ENCODE measurements at regions not wholly inside any gene's neighbourhood (a gene's known extent, or its start where the extent isn't known, plus 50 kb on each side); places are given as distances from the start of the nearest gene placed in this dataset.

- TF ChIP-seq CTCF (conservative IDR thresholded peaks at IDR 0.05; ENCODE audit: control insufficient read depth, insufficient read depth, low read depth, low read length), result no peak
- DNase-seq (ENCODE audit: low read depth), result no peak
- H3K4me3 ChIP-seq (ENCODE audit: control insufficient read depth, low read depth, low read length), result no peak overlapping the region
Measured at GRCh38 chr20:39492223-39492797, 530.2 kb downstream of the DHX35 start.

- H3K4me3 ChIP-seq (ENCODE audit: control insufficient read depth, low read depth, low read length), result no peak overlapping the region
- no peak for TF ChIP-seq CTCF (conservative IDR thresholded peaks at IDR 0.05; ENCODE audit: control insufficient read depth, insufficient read depth, low read depth, low read length)
- DNase-seq (ENCODE audit: low read depth), result no peak
Measured at GRCh38 chr20:39491711-39492110, 529.6 kb downstream of the DHX35 start.

- H3K4me3 ChIP-seq (ENCODE audit: control insufficient read depth, low read depth, low read length), result no peak overlapping the region
- no peak for TF ChIP-seq CTCF (conservative IDR thresholded peaks at IDR 0.05; ENCODE audit: control insufficient read depth, insufficient read depth, low read depth, low read length)
- DNase-seq (ENCODE audit: low read depth), result no peak
Measured at GRCh38 chr20:39489986-39490560, 527.9 kb downstream of the DHX35 start.

- no peak for DNase-seq (ENCODE audit: low read depth)
- H3K4me3 ChIP-seq (ENCODE audit: control insufficient read depth, low read depth, low read length), result no peak overlapping the region
- no peak for TF ChIP-seq CTCF (conservative IDR thresholded peaks at IDR 0.05; ENCODE audit: control insufficient read depth, insufficient read depth, low read depth, low read length)
Measured at GRCh38 chr20:39480276-39481043, 518.3 kb downstream of the DHX35 start.

GRCh38 chr20:39479196-39479810, 517.2 kb downstream of the DHX35 start:
- no peak for TF ChIP-seq CTCF (conservative IDR thresholded peaks at IDR 0.05; ENCODE audit: control insufficient read depth, insufficient read depth, low read depth, low read length)
- no peak for DNase-seq (ENCODE audit: low read depth)
- no peak overlapping the region for H3K4me3 ChIP-seq (ENCODE audit: control insufficient read depth, low read depth, low read length)

- no peak for DNase-seq (ENCODE audit: low read depth)
- no peak for TF ChIP-seq CTCF (conservative IDR thresholded peaks at IDR 0.05; ENCODE audit: control insufficient read depth, insufficient read depth, low read depth, low read length)
Measured at GRCh38 chr20:39474879-39475278, 512.7 kb downstream of the DHX35 start.

More at GRCh38 chr20:39474879-39475278, 512.7 kb downstream of the DHX35 start:
- H3K4me3 ChIP-seq (ENCODE audit: control insufficient read depth, low read depth, low read length), result no peak overlapping the region
